Loucy (cell line): ENCODE measurements at regions not wholly inside any gene's neighbourhood (a gene's known extent, or its start where the extent isn't known, plus 50 kb on each side); places are given as distances from the start of the nearest gene placed in this dataset.

Experiments
- EZH2phosphoT487 ChIP-seq: fragments of 200-600 bp; IDR thresholded peaks from 2 replicates; pipeline ENCODE4 v1.6.1; 2018; ENCODE audit warnings: antibody characterized with exemption, mild to moderate bottlenecking, moderate library complexity, borderline replicate concordance
- TF ChIP-seq, protein P1 (sequence below): fragments of 200-600 bp; sonication (generic); conservative IDR thresholded peaks from 2 replicates; pipeline ENCODE4 v1.5.1; 2014; ENCODE audit warnings: mild to moderate bottlenecking, antibody characterized with exemption, low read length

DNA sequence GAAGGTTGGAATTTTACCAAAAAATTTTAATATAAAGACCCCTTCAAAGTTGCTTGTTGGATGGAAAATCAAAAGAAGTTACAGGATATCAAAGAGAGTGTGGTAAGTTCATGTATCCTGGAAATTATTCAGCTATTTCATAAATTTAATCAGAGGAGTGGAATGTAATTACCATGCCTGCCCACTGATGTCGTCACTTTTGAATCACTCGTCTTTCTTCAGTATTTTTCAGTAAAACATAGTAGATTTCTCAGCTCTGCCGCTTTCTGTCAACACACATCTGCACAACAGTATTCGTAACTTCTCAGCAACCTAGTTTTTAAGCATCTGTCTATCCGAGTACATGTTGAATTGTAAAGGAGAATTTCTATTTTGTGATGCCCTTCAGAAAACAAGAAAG is 2163.0 kb upstream of the AGA start:
- TF ChIP-seq, protein P1, sequence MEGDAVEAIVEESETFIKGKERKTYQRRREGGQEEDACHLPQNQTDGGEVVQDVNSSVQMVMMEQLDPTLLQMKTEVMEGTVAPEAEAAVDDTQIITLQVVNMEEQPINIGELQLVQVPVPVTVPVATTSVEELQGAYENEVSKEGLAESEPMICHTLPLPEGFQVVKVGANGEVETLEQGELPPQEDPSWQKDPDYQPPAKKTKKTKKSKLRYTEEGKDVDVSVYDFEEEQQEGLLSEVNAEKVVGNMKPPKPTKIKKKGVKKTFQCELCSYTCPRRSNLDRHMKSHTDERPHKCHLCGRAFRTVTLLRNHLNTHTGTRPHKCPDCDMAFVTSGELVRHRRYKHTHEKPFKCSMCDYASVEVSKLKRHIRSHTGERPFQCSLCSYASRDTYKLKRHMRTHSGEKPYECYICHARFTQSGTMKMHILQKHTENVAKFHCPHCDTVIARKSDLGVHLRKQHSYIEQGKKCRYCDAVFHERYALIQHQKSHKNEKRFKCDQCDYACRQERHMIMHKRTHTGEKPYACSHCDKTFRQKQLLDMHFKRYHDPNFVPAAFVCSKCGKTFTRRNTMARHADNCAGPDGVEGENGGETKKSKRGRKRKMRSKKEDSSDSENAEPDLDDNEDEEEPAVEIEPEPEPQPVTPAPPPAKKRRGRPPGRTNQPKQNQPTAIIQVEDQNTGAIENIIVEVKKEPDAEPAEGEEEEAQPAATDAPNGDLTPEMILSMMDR = no peak
- no peak for TF ChIP-seq EZH2phosphoT487
